Esophagus squamous epithelium (tissue), 5 donors: ENCODE measurements at regions not wholly inside any gene's neighbourhood (a gene's known extent, or its start where the extent isn't known, plus 50 kb on each side); places are given as distances from the start of the nearest gene placed in this dataset.
"Not testable (repeated sequence)": the region's sequence is repeated elsewhere in the genome, so short reads cannot be mapped to it uniquely, and the experiment has no call there.

Source experiments
- DNase-seq: peaks from one replicate; lab custom pipeline; 2025; lab: John Stamatoyannopoulos, UW
- H3K27ac ChIP-seq, 4 donors: fragments of 200-600 bp; sonication (generic); one replicate each; pipeline ENCODE4 v1.5.1; 2016 to 2019; ENCODE audit warnings: mild to moderate bottlenecking in 1 of 4
- H3K27me3 ChIP-seq, 4 donors: fragments of 200-600 bp; sonication (generic); 1 replicate in 3 of 4; 2 replicates in 1 of 4; pipeline versions ENCODE4 v1.5.1 to v1.6.0; 2017 to 2021; ENCODE audit warnings: antibody characterized with exemption in 1 of 4
- H3K36me3 ChIP-seq, 3 donors: fragments of 200-600 bp; sonication (generic); one replicate each; pipeline ENCODE4 v1.5.1; 2016 to 2019
- H3K4me1 ChIP-seq, 3 donors: fragments of 200-600 bp; sonication (generic); one replicate each; pipeline ENCODE4 v1.5.1; 2017 to 2019
- H3K4me3 ChIP-seq, 4 donors: fragments of 200-600 bp; sonication (generic); 1 replicate in 3 of 4; 2 replicates in 1 of 4; pipeline ENCODE4 v1.5.1; 2016 to 2019; ENCODE audit warnings: mild to moderate bottlenecking in 2 of 4, moderate library complexity in 1 of 4
- H3K9me3 ChIP-seq, 3 donors: fragments of 200-600 bp; sonication (generic); one replicate each; pipeline ENCODE4 v1.5.1; 2016 to 2019
- POLR2A ChIP-seq, 4 donors: fragments of 450-650 bp; IDR thresholded peaks; one replicate each; pipeline ENCODE4 v1.6.1; 2017; ENCODE audit warnings: antibody characterized with exemption in 4 of 4, mild to moderate bottlenecking in 4 of 4, moderate library complexity in 3 of 4
- WGBS, 2 donors: methylation state at CpG; one replicate each; pipeline ENCODE4 v1.1.5; 2018; 5-methylcytosine and 5-hydroxymethylcytosine counted together
- intact Hi-C: fragments of 100-400 bp; cut with DNase I; formaldehyde crosslinking; loops from one replicate; pipeline ENCODE4 v1.15.0; 2022
- TF ChIP-seq, protein P1 (sequence below), 6 experiments: fragments of 450-650 bp in 4 of 6; fragments of 200-600 bp in 2 of 6; sonication (generic) in 2 of 6; IDR thresholded peaks; one replicate each; pipeline ENCODE4 v1.5.1; 2016 to 2019; ENCODE audit warnings: antibody characterized with exemption in 6 of 6, mild to moderate bottlenecking in 4 of 6, moderate library complexity in 4 of 6
- donor health status: DM: yes; HTN: yes; CAD: no.

DNA sequence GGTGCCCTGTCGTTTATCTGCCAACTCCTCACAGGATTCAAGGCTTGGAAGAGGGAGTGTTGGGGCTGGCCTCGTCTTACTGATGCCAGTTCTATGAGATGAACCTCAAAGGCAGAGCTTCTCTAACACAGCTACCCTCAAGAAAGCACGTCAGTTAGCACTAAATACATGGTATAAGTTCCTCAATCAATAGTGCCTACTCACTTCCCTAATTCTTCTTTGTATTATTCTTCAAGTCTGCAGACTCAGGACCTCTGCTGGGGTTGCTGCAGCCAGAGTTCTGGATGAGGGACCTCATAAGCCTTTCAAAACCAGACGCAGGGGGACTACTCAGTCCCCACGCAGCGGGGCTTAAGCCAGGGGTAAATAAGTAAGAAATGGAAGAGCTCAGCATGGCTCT is 118.3 kb downstream of the VPREB1 start:
- Histone ChIP-seq H3K27ac (no peak overlapping the region), H3K27me3 (peaks cover 0 to 57% (median 0%) of the 10 kb centered on the region in 4 donors), H3K36me3 (no peaks in the 10 kb centered on the region), H3K9me3 (no peaks in the 10 kb centered on the region), H3K4me3 (no peak overlapping the region), H3K4me1 (no peaks in the 10 kb centered on the region)
- intact Hi-C loops, result no loop called here
- TF ChIP-seq POLR2A (IDR thresholded peaks at IDR 0.05), result no peak
- TF ChIP-seq, protein P1, sequence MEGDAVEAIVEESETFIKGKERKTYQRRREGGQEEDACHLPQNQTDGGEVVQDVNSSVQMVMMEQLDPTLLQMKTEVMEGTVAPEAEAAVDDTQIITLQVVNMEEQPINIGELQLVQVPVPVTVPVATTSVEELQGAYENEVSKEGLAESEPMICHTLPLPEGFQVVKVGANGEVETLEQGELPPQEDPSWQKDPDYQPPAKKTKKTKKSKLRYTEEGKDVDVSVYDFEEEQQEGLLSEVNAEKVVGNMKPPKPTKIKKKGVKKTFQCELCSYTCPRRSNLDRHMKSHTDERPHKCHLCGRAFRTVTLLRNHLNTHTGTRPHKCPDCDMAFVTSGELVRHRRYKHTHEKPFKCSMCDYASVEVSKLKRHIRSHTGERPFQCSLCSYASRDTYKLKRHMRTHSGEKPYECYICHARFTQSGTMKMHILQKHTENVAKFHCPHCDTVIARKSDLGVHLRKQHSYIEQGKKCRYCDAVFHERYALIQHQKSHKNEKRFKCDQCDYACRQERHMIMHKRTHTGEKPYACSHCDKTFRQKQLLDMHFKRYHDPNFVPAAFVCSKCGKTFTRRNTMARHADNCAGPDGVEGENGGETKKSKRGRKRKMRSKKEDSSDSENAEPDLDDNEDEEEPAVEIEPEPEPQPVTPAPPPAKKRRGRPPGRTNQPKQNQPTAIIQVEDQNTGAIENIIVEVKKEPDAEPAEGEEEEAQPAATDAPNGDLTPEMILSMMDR (IDR thresholded peaks at IDR 0.05), result no peak
- no peak for DNase-seq
- 12 to 36% methylated on average over 3 to 6 of the region's 6 CpGs for WGBS, 2 donors

DNA sequence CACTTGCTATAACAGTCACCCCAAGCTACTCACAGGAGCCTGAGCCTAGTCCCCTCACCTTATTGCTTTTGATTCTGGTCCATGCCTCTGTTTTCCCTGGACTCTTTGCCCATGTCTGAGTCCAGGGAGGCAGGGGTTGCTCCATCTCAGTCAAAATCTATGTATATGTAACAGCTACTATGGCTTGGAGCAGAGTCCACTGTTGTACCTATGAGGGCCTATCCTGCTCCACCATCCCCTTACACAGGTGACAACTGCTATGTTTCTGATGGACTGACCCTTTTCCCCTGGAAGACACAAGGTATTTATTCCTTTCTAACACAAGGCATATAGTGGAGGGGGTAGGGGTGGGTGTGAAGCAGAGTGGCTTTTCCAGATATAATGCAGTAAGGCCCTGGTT is 119.6 kb downstream of the VPREB1 start:
- intact Hi-C loops, result no loop called here
- H3K27me3 ChIP-seq, result peaks cover 0 to 57% (median 0%) of the 10 kb centered on the region in 4 donors
- TF ChIP-seq, protein P1 (IDR thresholded peaks at IDR 0.05), result no peak
- no peak for TF ChIP-seq POLR2A (IDR thresholded peaks at IDR 0.05)
- no peaks in the 10 kb centered on the region for H3K9me3 ChIP-seq
- no peaks in the 10 kb centered on the region for H3K4me1 ChIP-seq
- no peaks in the 10 kb centered on the region for H3K36me3 ChIP-seq
- no peak overlapping the region for H3K27ac ChIP-seq
- no peak overlapping the region for H3K4me3 ChIP-seq
- DNase-seq, result no peak

DNA sequence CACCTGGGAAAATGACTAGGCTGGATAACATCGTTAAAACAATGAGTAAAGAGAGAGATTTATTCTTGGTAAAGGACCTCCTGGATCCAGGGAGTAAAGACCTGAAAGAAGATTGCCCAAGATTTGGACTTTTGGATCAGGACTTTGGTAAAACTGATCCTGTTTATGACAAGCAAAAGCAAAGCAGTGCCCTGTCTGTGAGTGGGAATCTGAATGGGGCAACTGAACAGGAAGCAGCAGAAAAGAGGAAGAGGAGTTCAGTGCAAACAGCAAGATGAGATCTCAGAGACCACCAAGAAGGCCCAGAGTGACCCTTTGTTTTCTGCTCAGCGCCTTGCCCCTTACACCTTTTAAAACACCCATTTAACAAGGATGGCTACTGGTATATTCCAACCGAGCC is 122.0 kb downstream of the VPREB1 start:
- intact Hi-C loops, result no loop called here
- 36 to 46% methylated on average over 3 of the region's 3 CpGs for WGBS, 2 donors
- no peaks in the 10 kb centered on the region for H3K4me1 ChIP-seq
- peaks cover 0 to 60% (median 0%) of the 10 kb centered on the region in 4 donors for H3K27me3 ChIP-seq
- no peaks in the 10 kb centered on the region for H3K36me3 ChIP-seq
- no peak for DNase-seq
- H3K4me3 ChIP-seq, result no peak overlapping the region
- H3K9me3 ChIP-seq, result no peaks in the 10 kb centered on the region
- H3K27ac ChIP-seq, result no peak overlapping the region
- TF ChIP-seq POLR2A (IDR thresholded peaks at IDR 0.05), result no peak
- TF ChIP-seq, protein P1 (IDR thresholded peaks at IDR 0.05), result no peak

DNA sequence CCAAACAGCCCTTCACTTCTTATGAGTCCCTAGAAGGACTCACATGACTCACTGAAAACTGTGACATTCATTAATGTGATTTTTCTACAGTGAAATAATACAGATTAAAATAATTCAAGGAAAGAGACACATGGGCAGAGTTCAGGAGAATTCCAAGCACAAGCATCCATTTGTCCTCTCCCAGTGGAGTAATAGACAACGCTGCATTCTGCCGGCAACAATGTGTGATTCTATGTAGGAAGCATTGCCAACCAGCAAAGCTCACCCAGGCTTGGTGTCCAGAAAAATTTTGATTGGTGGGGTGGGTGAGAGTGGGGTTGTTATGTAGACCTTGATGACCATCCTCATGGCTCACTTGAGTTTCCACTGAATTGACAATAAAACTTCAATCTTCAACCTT is 123.9 kb downstream of the VPREB1 start:
- DNase-seq, result no peak
- H3K27me3 ChIP-seq, result peaks cover 0 to 54% (median 0%) of the 10 kb centered on the region in 4 donors
- intact Hi-C loops, result no loop called here
- no peak overlapping the region for H3K4me3 ChIP-seq
- H3K4me1 ChIP-seq, result no peaks in the 10 kb centered on the region
- H3K27ac ChIP-seq, result no peak overlapping the region
- H3K36me3 ChIP-seq, result no peaks in the 10 kb centered on the region
- H3K9me3 ChIP-seq, result no peaks in the 10 kb centered on the region
- WGBS, 2 donors, result 89 to 96% methylated on average over 2 of the region's 2 CpGs
- TF ChIP-seq, protein P1 (IDR thresholded peaks at IDR 0.05), result no peak
- no peak for TF ChIP-seq POLR2A (IDR thresholded peaks at IDR 0.05)

DNA sequence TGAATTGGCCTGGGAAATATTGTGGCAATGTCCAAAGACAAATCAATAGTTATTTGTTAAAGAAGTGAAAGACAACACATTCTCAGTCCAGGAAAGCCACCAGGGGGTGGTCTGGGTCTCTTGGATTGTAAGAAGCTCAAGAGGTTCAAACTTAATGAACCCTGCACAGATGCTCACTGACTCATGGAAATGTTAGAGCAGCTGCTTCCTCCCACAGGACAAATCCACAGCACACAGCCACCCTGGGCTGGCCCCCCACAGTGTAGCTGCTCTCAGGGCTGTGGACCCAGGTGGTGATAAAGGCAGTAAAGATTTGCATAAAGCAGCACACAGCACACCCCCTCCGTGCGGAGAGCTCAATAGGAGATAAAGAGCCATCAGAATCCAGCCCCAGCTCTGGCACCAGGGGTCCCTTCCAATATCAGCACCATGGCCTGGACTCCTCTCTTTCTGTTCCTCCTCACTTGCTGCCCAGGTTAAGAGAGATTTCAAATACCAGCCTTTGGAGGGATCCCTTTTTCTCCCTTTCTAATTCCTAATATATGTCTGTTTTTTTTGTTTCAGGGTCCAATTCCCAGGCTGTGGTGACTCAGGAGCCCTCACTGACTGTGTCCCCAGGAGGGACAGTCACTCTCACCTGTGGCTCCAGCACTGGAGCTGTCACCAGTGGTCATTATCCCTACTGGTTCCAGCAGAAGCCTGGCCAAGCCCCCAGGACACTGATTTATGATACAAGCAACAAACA is 124.8 kb downstream of the VPREB1 start:
- intact Hi-C loops, DNase-seq: not testable (repeated sequence)

More for the DNA sequence above, 124.8 kb downstream of the VPREB1 start:
- not testable (repeated sequence) for H3K4me1 ChIP-seq, H3K9me3 ChIP-seq, H3K4me3 ChIP-seq, H3K27ac ChIP-seq, H3K36me3 ChIP-seq
- 31 to 37% methylated on average over 2 of the region's 2 CpGs for WGBS, 2 donors
- H3K27me3 ChIP-seq, result peaks cover 0 to 47% (median 0%) of the 10 kb centered on the region in 4 donors
